Esophagus muscularis mucosa (tissue), 3 donors: ENCODE measurements at regions not wholly inside any gene's neighbourhood (a gene's known extent, or its start where the extent isn't known, plus 50 kb on each side); places are given as distances from the start of the nearest gene placed in this dataset.

Experiments
- CTCF ChIP-seq, 3 experiments: fragments of 200-600 bp in 2 of 3; fragments of 450-650 bp in 1 of 3; sonication (generic) in 2 of 3; IDR thresholded peaks; one replicate each; pipeline ENCODE4 v1.5.1; 2017 to 2019; ENCODE audit warnings: antibody characterized with exemption in 3 of 3, mild to moderate bottlenecking in 2 of 3, moderate library complexity in 1 of 3
- POLR2A ChIP-seq: fragments of 450-650 bp; IDR thresholded peaks from one replicate; pipeline ENCODE4 v1.6.1; 2017; ENCODE audit warnings: antibody characterized with exemption, moderate library complexity, mild to moderate bottlenecking, low read depth
- POLR2AphosphoS5 ChIP-seq, 2 donors: sonication (generic); formaldehyde crosslinking; IDR thresholded peaks; one replicate each; pipeline ENCODE4 v1.6.1; 2017; ENCODE audit warnings: antibody characterized with exemption in 2 of 2

- no peak for TF ChIP-seq CTCF (IDR thresholded peaks at IDR 0.05)
- TF ChIP-seq POLR2A = no peak
- TF ChIP-seq POLR2AphosphoS5 (IDR thresholded peaks at IDR 0.05) = peak; percentile 35 to 47
Observed at GRCh38 chr13:44211286-44211685, 162.3 kb upstream of the SERP2 start.
